PC-9 (cell line): ENCODE measurements at regions not wholly inside any gene's neighbourhood (a gene's known extent, or its start where the extent isn't known, plus 50 kb on each side); places are given as distances from the start of the nearest gene placed in this dataset.
"Not testable (repeated sequence)": the region's sequence is repeated elsewhere in the genome, so short reads cannot be mapped to it uniquely, and the experiment has no call there.

Experiments used
- CTCF ChIP-seq: fragments of 200-600 bp; sonication (generic); conservative IDR thresholded peaks from 2 replicates; pipeline ENCODE4 v1.6.1; 2017; ENCODE audit warnings: mixed run types, antibody characterized with exemption, mild to moderate bottlenecking, moderate library complexity
- EZH2 ChIP-seq: fragments of 200-600 bp; sonication (generic); IDR thresholded peaks from 2 replicates; pipeline ENCODE4 v1.8.0; 2017; ENCODE audit warnings: antibody characterized with exemption, low read depth

DNA sequence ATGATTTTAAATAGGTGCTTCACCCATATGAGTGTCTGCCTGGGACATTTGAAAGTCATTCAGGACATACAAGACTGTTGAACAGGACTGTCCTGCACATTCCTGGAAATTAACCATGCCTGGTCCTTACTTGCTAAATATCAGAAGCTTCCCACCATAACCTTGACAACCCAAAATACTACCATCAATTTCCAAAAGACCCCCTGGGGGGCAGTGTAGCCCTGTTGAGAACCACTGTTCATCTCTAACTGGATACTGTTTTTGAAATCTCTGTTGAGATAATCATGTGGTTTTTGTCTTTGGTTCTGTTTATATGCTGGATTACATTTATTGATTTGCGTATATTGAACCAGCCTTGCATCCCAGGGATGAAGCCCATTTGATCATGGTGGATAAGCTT is 123.8 kb upstream of the ARHGEF26 start:
- 0 out of 2 replicates have a peak, but pooled peaks have one; percentile 32 for TF ChIP-seq CTCF
- TF ChIP-seq EZH2: not testable (repeated sequence)
